HAP-1 (cell line): ENCODE measurements at regions not wholly inside any gene's neighbourhood (a gene's known extent, or its start where the extent isn't known, plus 50 kb on each side); places are given as distances from the start of the nearest gene placed in this dataset.

Source experiments
- DNase-seq, 2 experiments: peaks; one replicate each; pipeline ENCODE4 v3.0.0-alpha.2; 2016 to 2020; ENCODE audit warnings: low spot score in 2 of 2
- H3K27me3 ChIP-seq: fragments of 250-450 bp; sonication (Bioruptor Pico); 2 replicates; pipeline ENCODE4 v1.5.1; 2020; ENCODE audit warnings: low read depth, mild to moderate bottlenecking, moderate library complexity
- H3K36me3 ChIP-seq: fragments of 250-450 bp; sonication (Bioruptor Pico); replicated peaks from 2 replicates; pipeline ENCODE4 v1.5.1; 2020; ENCODE audit warnings: mild to moderate bottlenecking
- H3K4me1 ChIP-seq: fragments of 250-450 bp; sonication (Bioruptor Pico); 2 replicates; pipeline ENCODE4 v1.5.1; 2020; ENCODE audit warnings: mild to moderate bottlenecking
- H3K4me3 ChIP-seq: fragments of 250-450 bp; sonication (Bioruptor Pico); 2 replicates; pipeline ENCODE4 v1.5.1; 2020; ENCODE audit warnings: mild to moderate bottlenecking, moderate library complexity
- H3K9me3 ChIP-seq: fragments of 250-450 bp; sonication (Bioruptor Pico); 2 replicates; pipeline ENCODE4 v1.5.1; 2020; ENCODE audit warnings: mild to moderate bottlenecking, moderate library complexity
- in situ Hi-C: fragments of 300-500 bp; cut with MboI; formaldehyde crosslinking; loops from 3 replicates; pipeline ENCODE4 v1.14.3; 2020; ENCODE audit warnings: low sequenced_read_pairs, inconsistent platforms, mixed read lengths

DNA sequence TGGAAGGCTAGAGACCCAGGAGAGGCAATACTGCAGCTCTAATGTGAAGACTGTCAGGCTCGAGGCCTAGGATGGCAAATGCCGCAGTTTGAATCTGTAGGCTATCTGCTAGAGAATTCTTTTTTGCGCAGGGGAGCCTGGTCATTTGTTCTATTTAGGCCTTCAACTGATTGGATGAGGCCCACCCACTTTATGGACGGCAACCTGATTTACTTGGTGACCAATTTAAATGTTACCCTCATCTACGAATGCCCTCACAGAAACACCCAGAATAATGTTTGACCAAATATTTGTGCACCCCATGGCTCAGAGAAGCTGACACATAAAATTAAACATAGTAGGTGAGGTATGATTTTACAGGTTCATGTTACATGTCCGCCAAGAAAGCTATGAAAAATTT is 300.7 kb upstream of the GRM7 start:
- no peak for DNase-seq
- H3K9me3 ChIP-seq = no peaks in the 10 kb centered on the region
- in situ Hi-C loops = no loop called here
- no peak overlapping the region for H3K4me3 ChIP-seq
- H3K36me3 ChIP-seq = no peaks in the 10 kb centered on the region
- H3K27me3 ChIP-seq = no peaks in the 10 kb centered on the region
- no peaks in the 10 kb centered on the region for H3K4me1 ChIP-seq

DNA sequence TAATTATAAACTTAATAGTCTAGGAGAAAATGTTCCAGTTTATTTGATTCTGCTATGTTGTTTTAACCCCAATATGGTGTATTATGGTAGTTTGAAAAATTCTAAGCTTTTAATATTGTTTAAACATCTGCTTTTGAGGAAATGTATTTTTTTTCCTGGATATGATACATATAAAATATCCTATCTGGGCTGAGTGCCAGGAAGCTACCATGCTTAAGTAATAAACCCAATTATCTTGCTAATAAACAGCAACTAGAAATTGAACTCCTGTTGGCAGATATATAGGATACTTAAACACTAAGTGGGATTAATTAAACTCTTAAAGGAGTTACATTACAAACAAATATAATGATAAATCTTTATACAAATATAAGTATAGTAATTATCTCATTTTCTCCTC is 293.7 kb upstream of the GRM7 start:
- in situ Hi-C loops = no loop called here
- Histone ChIP-seq H3K4me3 (no peak overlapping the region), H3K9me3 (no peaks in the 10 kb centered on the region), H3K36me3 (no peaks in the 10 kb centered on the region), H3K27me3 (no peaks in the 10 kb centered on the region), H3K4me1 (no peaks in the 10 kb centered on the region)
- no peak for DNase-seq

- Histone ChIP-seq H3K27me3 (no peaks in the 10 kb centered on the region), H3K4me1 (no peaks in the 10 kb centered on the region), H3K9me3 (no peaks in the 10 kb centered on the region), H3K36me3 (no peaks in the 10 kb centered on the region), H3K4me3 (no peak overlapping the region)
- DNase-seq = no peak
- in situ Hi-C loops = no loop called here
Measured at GRCh38 chr3:6568999-6569493, 291.9 kb upstream of the GRM7 start.

- Histone ChIP-seq H3K4me3 (no peak overlapping the region), H3K9me3 (no peaks in the 10 kb centered on the region), H3K36me3 (no peaks in the 10 kb centered on the region), H3K27me3 (no peaks in the 10 kb centered on the region), H3K4me1 (no peaks in the 10 kb centered on the region)
- no peak for DNase-seq
- in situ Hi-C loops = no loop called here
Measured at GRCh38 chr3:6571448-6571847, 289.5 kb upstream of the GRM7 start.

GRCh38 chr3:6577584-6577983 is 283.3 kb upstream of the GRM7 start:
- no peaks in the 10 kb centered on the region for H3K36me3 ChIP-seq
- H3K4me1 ChIP-seq = no peaks in the 10 kb centered on the region
- H3K27me3 ChIP-seq = no peaks in the 10 kb centered on the region
- no peaks in the 10 kb centered on the region for H3K9me3 ChIP-seq
- DNase-seq = no peak
- H3K4me3 ChIP-seq = no peak overlapping the region
- in situ Hi-C loops = no loop called here

- no peaks in the 10 kb centered on the region for H3K9me3 ChIP-seq
- no peak for DNase-seq
- in situ Hi-C loops = no loop called here
Measured at GRCh38 chr3:6578526-6578925, 282.4 kb upstream of the GRM7 start.

GRCh38 chr3:6580808-6581207 is 280.1 kb upstream of the GRM7 start:
- H3K36me3 ChIP-seq = no peaks in the 10 kb centered on the region
- no peak for DNase-seq
- no peaks in the 10 kb centered on the region for H3K9me3 ChIP-seq
- H3K27me3 ChIP-seq = no peaks in the 10 kb centered on the region
- in situ Hi-C loops = no loop called here
- no peaks in the 10 kb centered on the region for H3K4me1 ChIP-seq
- H3K4me3 ChIP-seq = no peak overlapping the region

More at GRCh38 chr3:6578526-6578925, 282.4 kb upstream of the GRM7 start:
- no peaks in the 10 kb centered on the region for H3K4me1 ChIP-seq
- no peaks in the 10 kb centered on the region for H3K27me3 ChIP-seq
- H3K4me3 ChIP-seq = no peak overlapping the region
- no peaks in the 10 kb centered on the region for H3K36me3 ChIP-seq

- Histone ChIP-seq H3K27me3 (no peaks in the 10 kb centered on the region), H3K4me3 (no peak overlapping the region), H3K36me3 (no peaks in the 10 kb centered on the region), H3K4me1 (no peaks in the 10 kb centered on the region), H3K9me3 (no peaks in the 10 kb centered on the region)
- in situ Hi-C loops = no loop called here
- no peak for DNase-seq
Measured at GRCh38 chr3:6585360-6585759, 275.6 kb upstream of the GRM7 start.

DNA sequence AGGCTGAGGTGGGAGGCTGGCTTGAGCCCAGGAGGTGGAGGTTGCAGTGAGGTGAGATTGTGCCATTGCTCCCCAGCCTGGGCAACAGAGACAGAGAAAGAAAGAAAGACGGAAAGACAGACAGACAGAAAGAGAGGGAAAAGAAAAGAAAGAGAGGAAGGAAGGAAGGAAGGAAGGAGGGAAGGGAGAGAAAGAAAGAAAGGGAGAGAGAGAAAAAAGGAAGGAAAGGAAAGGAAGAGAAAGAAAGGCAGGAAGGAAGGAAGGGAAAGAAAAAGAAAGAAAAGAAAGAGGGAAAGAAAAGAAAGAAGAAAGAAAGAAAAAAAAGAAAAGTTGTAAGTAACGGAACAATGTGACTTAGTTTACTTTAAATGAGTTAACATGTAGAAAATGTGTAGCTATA is 260.7 kb upstream of the GRM7 start:
- in situ Hi-C loops = no loop called here

GRCh38 chr3:6601374-6601773 is 259.5 kb upstream of the GRM7 start:
- Histone ChIP-seq H3K9me3 (no peaks in the 10 kb centered on the region), H3K27me3 (no peaks in the 10 kb centered on the region), H3K36me3 (no peaks in the 10 kb centered on the region), H3K4me1 (no peaks in the 10 kb centered on the region), H3K4me3 (no peak overlapping the region)
- in situ Hi-C loops = no loop called here
- no peak for DNase-seq

More for the DNA sequence above, 260.7 kb upstream of the GRM7 start:
- H3K4me1 ChIP-seq = no peaks in the 10 kb centered on the region
- H3K27me3 ChIP-seq = no peaks in the 10 kb centered on the region
- H3K4me3 ChIP-seq = no peak overlapping the region
- H3K36me3 ChIP-seq = no peaks in the 10 kb centered on the region
- no peak for DNase-seq
- H3K9me3 ChIP-seq = no peaks in the 10 kb centered on the region

GRCh38 chr3:6602329-6602728 is 258.6 kb upstream of the GRM7 start:
- in situ Hi-C loops = no loop called here
- no peak overlapping the region for H3K4me3 ChIP-seq

GRCh38 chr3:6605227-6605626 is 255.7 kb upstream of the GRM7 start:
- no peaks in the 10 kb centered on the region for H3K9me3 ChIP-seq
- DNase-seq = no peak
- H3K4me1 ChIP-seq = no peaks in the 10 kb centered on the region
- no peak overlapping the region for H3K4me3 ChIP-seq
- H3K27me3 ChIP-seq = no peaks in the 10 kb centered on the region
- H3K36me3 ChIP-seq = no peaks in the 10 kb centered on the region
- in situ Hi-C loops = no loop called here

More at GRCh38 chr3:6602329-6602728, 258.6 kb upstream of the GRM7 start:
- no peak for DNase-seq
- no peaks in the 10 kb centered on the region for H3K27me3 ChIP-seq
- no peaks in the 10 kb centered on the region for H3K36me3 ChIP-seq
- no peaks in the 10 kb centered on the region for H3K9me3 ChIP-seq
- H3K4me1 ChIP-seq = no peaks in the 10 kb centered on the region

DNA sequence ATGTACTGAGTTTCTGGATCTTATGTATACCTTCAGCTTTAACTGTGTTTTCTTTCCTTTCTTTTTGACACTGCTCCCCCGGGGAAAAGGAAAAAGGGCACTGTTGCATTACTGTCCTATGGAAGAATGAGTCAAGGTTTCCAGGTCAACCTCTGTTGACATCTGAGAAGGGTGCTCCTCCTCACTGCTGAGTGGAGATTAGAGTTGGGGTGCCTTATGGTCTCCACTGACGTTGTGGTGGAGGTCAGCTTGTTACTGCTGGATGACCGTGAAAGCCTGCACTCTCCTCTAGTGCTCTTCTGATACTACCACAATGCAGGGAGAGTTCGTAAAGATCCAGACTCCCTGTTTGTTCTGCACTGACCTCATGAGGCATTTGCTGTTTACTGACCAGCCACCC is 252.1 kb upstream of the GRM7 start:
- in situ Hi-C loops = no loop called here
- no peaks in the 10 kb centered on the region for H3K4me1 ChIP-seq
- H3K9me3 ChIP-seq = no peaks in the 10 kb centered on the region
- DNase-seq = no peak
- H3K36me3 ChIP-seq = no peaks in the 10 kb centered on the region
- no peaks in the 10 kb centered on the region for H3K27me3 ChIP-seq
- no peak overlapping the region for H3K4me3 ChIP-seq

GRCh38 chr3:6612034-6612616 is 248.8 kb upstream of the GRM7 start:
- H3K36me3 ChIP-seq = no peaks in the 10 kb centered on the region
- H3K4me1 ChIP-seq = no peaks in the 10 kb centered on the region
- no peak for DNase-seq
- no peak overlapping the region for H3K4me3 ChIP-seq
- no peaks in the 10 kb centered on the region for H3K27me3 ChIP-seq
- H3K9me3 ChIP-seq = no peaks in the 10 kb centered on the region
- in situ Hi-C loops = no loop called here

DNA sequence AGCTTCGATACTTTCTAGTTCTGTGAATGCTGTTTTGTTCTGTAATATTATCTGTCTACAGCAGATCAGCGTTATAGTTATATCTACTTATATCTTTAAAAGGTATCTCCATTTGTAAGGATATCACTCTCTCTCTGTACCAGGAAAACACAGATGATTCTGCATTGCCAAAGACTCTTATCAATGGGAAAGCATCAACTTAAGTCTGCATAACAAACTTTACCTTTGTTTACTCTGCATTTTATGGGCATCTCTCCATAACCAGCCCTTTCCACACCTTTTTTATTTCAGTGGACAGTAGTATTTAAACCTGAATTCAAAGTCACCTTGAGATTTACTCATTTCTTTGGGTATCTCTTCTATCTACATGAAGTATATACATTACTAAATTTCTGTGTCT is 238.7 kb upstream of the GRM7 start:
- DNase-seq = no peak
- in situ Hi-C loops = no loop called here
- Histone ChIP-seq H3K36me3 (no peaks in the 10 kb centered on the region), H3K4me3 (no peak overlapping the region), H3K27me3 (no peaks in the 10 kb centered on the region), H3K4me1 (no peaks in the 10 kb centered on the region), H3K9me3 (no peaks in the 10 kb centered on the region)
